HG02798 (cell line): ENCODE measurements at regions not wholly inside any gene's neighbourhood (a gene's known extent, or its start where the extent isn't known, plus 50 kb on each side); places are given as distances from the start of the nearest gene placed in this dataset.

Experiments
- ATAC-seq: cut with Tn5 transposase; IDR thresholded peaks from one replicate; pipeline ENCODE4 v1.9.1; 2021; ENCODE audit warnings: mild to moderate bottlenecking; ENCODE audit not compliant: unreplicated experiment, poor library complexity

- no peak for ATAC-seq
Observed at GRCh38 chr2:43058726-43059110, 167.7 kb downstream of the ZFP36L2 start.

- ATAC-seq: no peak
Observed at GRCh38 chr2:43057742-43058725, 168.4 kb downstream of the ZFP36L2 start.

- no peak for ATAC-seq
Observed at GRCh38 chr2:43057026-43057741, 169.2 kb downstream of the ZFP36L2 start.

- ATAC-seq: no peak
Observed at GRCh38 chr2:43055985-43056384, 170.4 kb downstream of the ZFP36L2 start.

GRCh38 chr2:43055086-43055912 is 171.1 kb downstream of the ZFP36L2 start:
- no peak for ATAC-seq

GRCh38 chr2:43054367-43054766 is 172.0 kb downstream of the ZFP36L2 start:
- ATAC-seq: no peak

- no peak for ATAC-seq
Observed at GRCh38 chr2:43052944-43053306, 173.5 kb downstream of the ZFP36L2 start.

- no peak for ATAC-seq
Observed at GRCh38 chr2:43052204-43052943, 174.0 kb downstream of the ZFP36L2 start.

- no peak for ATAC-seq
Observed at GRCh38 chr2:43051338-43051737, 175.1 kb downstream of the ZFP36L2 start.

GRCh38 chr2:43050866-43051265 is 175.5 kb downstream of the ZFP36L2 start:
- ATAC-seq: no peak

GRCh38 chr2:43049836-43050801 is 176.3 kb downstream of the ZFP36L2 start:
- ATAC-seq: no peak

GRCh38 chr2:43047187-43047780 is 179.1 kb downstream of the ZFP36L2 start:
- no peak for ATAC-seq

- ATAC-seq: no peak
Observed at GRCh38 chr2:43045866-43046265, 180.5 kb downstream of the ZFP36L2 start.

- no peak for ATAC-seq
Observed at GRCh38 chr2:43044093-43044681, 182.2 kb downstream of the ZFP36L2 start.

GRCh38 chr2:43043553-43043870 is 182.9 kb downstream of the ZFP36L2 start:
- ATAC-seq: no peak

- no peak for ATAC-seq
Observed at GRCh38 chr2:43041661-43042360, 184.6 kb downstream of the ZFP36L2 start.

- ATAC-seq: no peak
Observed at GRCh38 chr2:43041173-43041591, 185.2 kb downstream of the ZFP36L2 start.
